ENCODE measurements at regions not wholly inside any gene's neighbourhood (a gene's known extent, or its start where the extent isn't known, plus 50 kb on each side); places are given as distances from the start of the nearest gene placed in this dataset.
"Not testable (repeated sequence)": the region's sequence is repeated elsewhere in the genome, so short reads cannot be mapped to it uniquely, and the experiment has no call there.

DNA sequence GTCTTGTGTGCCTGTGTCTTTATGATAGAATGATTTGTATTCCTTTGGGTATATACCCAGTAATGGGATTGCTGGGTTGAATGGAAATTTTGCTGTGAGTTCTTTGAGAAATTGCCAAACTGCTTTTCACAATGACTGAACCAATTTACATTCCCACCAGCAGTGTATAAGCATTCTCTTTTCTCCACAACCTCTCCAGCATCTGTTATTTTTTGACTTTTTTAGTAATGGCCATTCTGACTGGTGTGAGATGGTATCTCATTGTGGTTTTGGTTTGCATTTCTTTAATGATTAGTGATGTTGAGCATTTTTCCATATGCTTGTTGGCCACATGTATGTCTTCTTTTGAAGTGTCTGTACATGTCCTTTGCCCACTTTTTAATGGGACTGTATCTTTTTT is 238.3 kb upstream of the ZEB2 start:
- ATAC-seq; H3K9me3 Mint-ChIP-seq; H3K27me3 Mint-ChIP-seq; H3K4me3 Mint-ChIP-seq; H3K36me3 Mint-ChIP-seq (ENCODE audit: low read depth); DNase-seq; H3K4me1 Mint-ChIP-seq; H3K27ac Mint-ChIP-seq: not testable (repeated sequence)

DNA sequence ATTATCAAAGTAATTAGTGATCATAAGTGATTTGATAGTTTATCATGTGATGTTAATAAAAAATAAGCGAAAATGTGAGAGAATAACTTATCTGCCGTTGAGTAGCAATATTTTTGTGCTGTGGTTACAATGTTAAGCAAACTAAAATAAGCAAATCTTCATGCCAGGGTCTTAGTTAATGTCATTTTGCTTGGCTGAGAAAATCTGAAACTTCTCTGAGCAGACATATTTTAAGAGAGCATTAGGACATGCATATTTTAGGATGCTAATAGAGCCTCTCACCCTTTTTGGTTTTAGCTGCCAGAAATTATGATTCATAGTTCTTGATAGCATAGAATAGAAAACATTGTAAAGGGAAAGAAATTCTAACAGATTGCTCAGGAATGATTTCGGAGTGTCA is 233.5 kb upstream of the ZEB2 start:
- H3K27me3 Mint-ChIP-seq: peaks cover 4% of the 10 kb centered on the region

DNA sequence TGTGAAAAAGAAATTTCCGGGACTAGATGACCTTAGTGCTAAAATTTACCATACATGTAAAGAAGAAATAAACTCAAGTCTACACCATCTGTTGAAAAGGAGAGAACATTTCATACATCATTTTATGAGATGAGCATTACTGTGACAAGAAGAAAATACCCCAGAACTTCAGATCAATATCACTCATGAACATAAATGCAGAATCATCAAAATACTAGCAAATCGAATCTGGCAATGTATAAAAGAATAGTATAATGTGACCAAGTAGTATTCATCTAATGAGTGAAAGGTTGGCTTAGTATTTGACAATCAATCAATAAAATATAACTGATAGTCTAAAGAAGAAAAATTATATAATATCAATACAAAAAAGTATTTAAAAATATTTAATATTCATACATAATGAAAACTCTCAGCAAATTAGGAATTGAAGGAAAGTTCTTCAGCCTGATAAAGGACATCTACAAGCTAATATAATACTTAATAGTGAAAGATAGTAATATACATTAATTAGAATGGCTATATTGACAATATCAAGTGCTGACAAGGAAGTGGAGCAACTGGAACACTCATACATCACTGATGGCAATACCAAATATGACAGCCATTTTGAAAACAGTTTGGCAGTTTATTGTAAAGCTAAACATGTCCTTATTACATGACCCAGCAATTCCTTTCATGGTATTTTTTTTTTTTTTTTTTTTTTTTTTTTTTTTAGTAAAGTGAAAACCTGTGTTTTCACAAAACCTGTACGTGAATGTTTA is 231.4 kb upstream of the ZEB2 start:
- Mint-ChIP-seq H3K36me3 (ENCODE audit: low read depth) (peaks cover 5% of the 10 kb centered on the region), H3K9me3 (peaks cover 44% of the 10 kb centered on the region), H3K4me1 (no peaks in the 10 kb centered on the region), H3K27me3 (no peaks in the 10 kb centered on the region), H3K4me3 (no peak overlapping the region), H3K27ac (no peak overlapping the region)
- no peak for ATAC-seq
- DNase-seq: no peak

More for the DNA sequence above, 233.5 kb upstream of the ZEB2 start:
- Mint-ChIP-seq H3K4me3 (no peak overlapping the region), H3K9me3 (peaks cover 27% of the 10 kb centered on the region), H3K4me1 (no peaks in the 10 kb centered on the region), H3K27ac (no peak overlapping the region), H3K36me3 (ENCODE audit: low read depth) (peaks cover 3% of the 10 kb centered on the region)
- ATAC-seq (no peak), DNase-seq (no peak)

DNA sequence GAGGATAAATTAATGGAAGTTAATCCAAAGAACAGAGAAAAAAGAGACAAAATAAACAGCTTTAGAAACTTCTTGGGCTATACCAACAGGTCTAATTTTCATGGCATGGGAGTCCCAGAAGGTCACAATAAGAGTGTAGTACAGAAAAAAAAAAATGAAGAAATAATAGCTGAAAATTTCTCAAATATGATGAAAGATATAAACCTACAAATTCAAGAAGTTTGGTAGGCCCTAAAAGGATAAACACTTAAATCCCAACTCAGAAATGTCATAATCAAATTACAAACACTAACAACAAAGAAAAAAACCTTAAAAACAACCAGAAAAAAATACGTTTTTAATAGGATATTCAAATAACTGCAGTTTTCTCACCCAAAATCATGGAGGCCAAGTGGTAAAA is 229.3 kb upstream of the ZEB2 start:
- Mint-ChIP-seq H3K4me3 (no peak overlapping the region), H3K36me3 (ENCODE audit: low read depth) (peaks cover 5% of the 10 kb centered on the region), H3K4me1 (no peaks in the 10 kb centered on the region), H3K9me3 (peaks cover 49% of the 10 kb centered on the region), H3K27me3 (no peaks in the 10 kb centered on the region), H3K27ac (no peak overlapping the region)
- ATAC-seq (no peak), DNase-seq (no peak)

DNA sequence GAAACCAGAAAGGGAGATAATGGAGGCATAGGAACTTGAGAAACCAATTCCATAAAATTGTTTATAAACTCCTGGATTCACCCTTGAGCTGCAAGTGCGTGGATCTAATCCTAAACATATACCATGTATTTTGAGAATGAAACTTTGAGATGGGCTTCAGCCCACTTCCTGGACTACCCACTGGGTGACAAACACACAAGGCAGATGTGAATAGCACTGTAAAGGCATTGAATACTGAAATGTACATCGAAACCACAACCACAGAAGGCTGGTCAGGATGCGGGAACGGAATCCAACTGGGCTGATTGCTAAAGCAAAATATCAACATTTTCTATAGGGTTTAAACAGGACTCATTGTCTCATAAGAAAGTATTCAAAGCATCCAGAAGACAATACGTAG is 228.5 kb upstream of the ZEB2 start:
- Mint-ChIP-seq H3K4me1 (no peaks in the 10 kb centered on the region), H3K27ac (no peak overlapping the region), H3K36me3 (ENCODE audit: low read depth) (peaks cover 5% of the 10 kb centered on the region), H3K4me3 (no peak overlapping the region), H3K27me3 (no peaks in the 10 kb centered on the region), H3K9me3 (peaks cover 49% of the 10 kb centered on the region)
- no peak for DNase-seq
- no peak for ATAC-seq

DNA sequence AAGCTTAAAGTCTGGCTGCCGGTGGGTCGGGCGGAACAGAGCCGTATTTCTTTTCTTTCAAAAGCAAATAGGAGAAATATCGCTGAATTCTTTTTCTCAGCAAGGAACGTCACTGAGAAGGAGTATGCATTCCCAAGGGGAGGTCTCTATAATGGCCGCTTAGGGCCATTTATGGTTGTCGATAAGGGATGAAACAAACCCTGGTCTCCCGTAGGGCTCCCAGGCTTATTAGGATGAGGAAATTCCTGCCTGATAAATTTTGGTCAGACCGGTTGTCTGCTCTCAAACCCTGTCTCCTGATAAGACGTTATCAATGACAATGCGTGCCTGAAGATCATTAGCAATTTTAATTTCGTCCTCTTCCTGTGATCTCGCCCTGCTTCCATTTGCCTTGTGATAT is 227.7 kb upstream of the ZEB2 start:
- peaks cover 5% of the 10 kb centered on the region for H3K36me3 Mint-ChIP-seq (ENCODE audit: low read depth)
- ATAC-seq (no peak), DNase-seq (no peak)
- H3K27ac Mint-ChIP-seq: no peak overlapping the region
- no peaks in the 10 kb centered on the region for H3K27me3 Mint-ChIP-seq
- H3K4me1 Mint-ChIP-seq: no peaks in the 10 kb centered on the region
- no peak overlapping the region for H3K4me3 Mint-ChIP-seq
- H3K9me3 Mint-ChIP-seq: peaks cover 49% of the 10 kb centered on the region

DNA sequence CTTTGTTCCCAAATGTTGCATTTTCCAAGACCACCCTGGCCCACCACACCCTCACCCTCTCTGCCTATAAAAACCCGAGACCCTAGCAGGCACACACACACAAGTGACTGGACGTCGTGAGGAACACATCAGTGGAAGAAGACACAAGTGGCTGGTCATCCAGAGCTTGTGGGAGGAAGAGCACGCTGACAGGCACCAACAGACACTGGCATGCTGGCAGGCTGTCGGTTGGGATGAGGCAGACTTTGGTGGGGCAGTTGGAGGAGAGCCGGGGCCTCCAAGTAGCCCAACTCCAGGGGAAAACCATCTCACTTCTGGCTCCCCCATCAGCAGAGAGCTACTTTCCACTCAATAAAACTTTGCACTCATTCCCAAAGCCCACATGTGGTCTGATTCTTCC is 225.5 kb upstream of the ZEB2 start:
- no peak for ATAC-seq
- no peak for DNase-seq
- Mint-ChIP-seq H3K36me3 (ENCODE audit: low read depth) (peaks cover 5% of the 10 kb centered on the region), H3K27me3 (no peaks in the 10 kb centered on the region), H3K9me3 (peaks cover 32% of the 10 kb centered on the region), H3K4me1 (no peaks in the 10 kb centered on the region), H3K27ac (no peak overlapping the region), H3K4me3 (no peak overlapping the region)

DNA sequence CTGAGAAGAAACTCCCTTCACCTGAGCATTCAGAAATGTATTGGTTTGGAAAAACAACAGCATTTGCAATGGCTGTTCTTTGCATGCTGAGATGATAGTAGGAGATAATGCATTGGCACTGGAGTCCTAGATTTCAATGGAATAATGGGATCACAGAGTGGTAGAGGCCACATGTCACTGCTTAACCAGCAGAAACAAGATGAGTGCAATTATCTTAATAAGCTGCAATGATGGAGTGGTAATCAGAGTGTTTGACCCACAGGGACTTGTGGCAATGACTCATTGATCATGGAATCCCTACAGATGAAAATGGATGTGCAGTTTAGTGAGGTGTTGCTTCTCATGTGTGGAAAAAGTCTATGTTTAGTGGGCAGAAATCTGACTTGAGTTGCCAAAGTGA is 218.8 kb upstream of the ZEB2 start:
- Mint-ChIP-seq H3K36me3 (ENCODE audit: low read depth) (no peaks in the 10 kb centered on the region), H3K4me1 (no peaks in the 10 kb centered on the region), H3K27me3 (peaks cover 2% of the 10 kb centered on the region), H3K4me3 (no peak overlapping the region), H3K27ac (no peak overlapping the region), H3K9me3 (peaks cover 14% of the 10 kb centered on the region)
- DNase-seq (no peak), ATAC-seq (no peak)

DNA sequence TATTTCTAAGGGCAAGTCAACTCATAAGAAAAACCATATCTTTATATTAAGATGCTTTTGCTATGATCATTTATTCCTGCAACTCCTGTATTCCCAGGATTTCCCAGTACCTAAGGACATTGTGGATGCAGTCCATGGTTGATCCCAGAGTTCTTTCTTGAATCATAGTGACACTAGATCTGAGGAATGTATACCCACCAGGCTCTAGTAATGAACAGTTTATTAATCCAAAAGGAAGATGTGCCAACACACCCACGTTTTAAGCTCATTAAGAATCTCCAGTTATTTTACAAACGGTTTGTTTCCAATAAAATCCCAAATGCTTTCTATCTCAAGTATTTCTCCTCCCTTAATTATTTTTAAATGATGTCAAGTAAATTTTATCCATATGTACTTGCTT is 210.8 kb upstream of the ZEB2 start:
- Mint-ChIP-seq H3K36me3 (ENCODE audit: low read depth) (no peaks in the 10 kb centered on the region), H3K27me3 (peaks cover 2% of the 10 kb centered on the region), H3K9me3 (peaks cover 10% of the 10 kb centered on the region), H3K4me3 (no peak overlapping the region), H3K4me1 (no peaks in the 10 kb centered on the region), H3K27ac (no peak overlapping the region)
- ATAC-seq (no peak), DNase-seq (no peak)

DNA sequence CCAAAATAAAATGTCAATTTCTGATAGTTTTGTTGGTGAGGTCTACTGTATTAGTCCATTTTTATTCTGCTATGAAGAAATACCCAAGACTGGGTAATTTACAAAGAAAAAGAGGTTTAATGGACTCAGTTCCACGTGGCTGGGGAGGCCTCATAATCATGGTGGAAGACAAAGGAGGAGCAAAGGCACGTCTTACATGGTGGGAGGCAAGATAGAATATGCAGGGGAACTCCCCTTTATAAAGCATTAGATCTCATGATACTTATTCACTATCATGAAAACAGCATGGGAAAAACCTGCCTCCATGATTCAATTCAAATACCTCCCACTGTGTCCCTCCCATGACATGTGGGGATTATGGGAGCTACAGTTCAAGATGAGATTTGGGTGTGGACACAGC is 204.5 kb upstream of the ZEB2 start:
- not testable (repeated sequence) for H3K9me3 Mint-ChIP-seq; H3K4me1 Mint-ChIP-seq; H3K27ac Mint-ChIP-seq; H3K36me3 Mint-ChIP-seq (ENCODE audit: low read depth); DNase-seq; H3K4me3 Mint-ChIP-seq; ATAC-seq; H3K27me3 Mint-ChIP-seq

DNA sequence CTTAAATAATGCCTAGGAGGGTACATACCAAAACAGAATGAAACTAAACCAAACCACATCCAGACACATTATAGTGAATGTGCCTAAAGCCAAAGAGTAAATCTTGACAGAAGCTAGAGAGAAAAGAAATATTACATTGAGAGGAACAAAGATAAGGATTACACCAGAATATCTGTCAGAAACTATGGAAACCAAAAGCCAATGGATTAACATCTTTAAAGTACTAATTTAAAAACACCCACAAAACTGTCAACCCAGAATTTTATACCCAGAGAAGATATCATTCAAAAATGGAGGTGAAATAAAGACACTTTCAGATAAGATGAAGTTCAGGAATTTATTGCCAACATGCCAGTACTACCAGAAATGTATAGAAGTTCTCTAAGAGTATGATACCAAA is 198.5 kb upstream of the ZEB2 start:
- Mint-ChIP-seq H3K27ac (no peak overlapping the region), H3K9me3 (peaks cover 19% of the 10 kb centered on the region), H3K36me3 (ENCODE audit: low read depth) (peaks cover 2% of the 10 kb centered on the region), H3K4me1 (no peaks in the 10 kb centered on the region), H3K27me3 (peaks cover 3% of the 10 kb centered on the region), H3K4me3 (no peak overlapping the region)
- no peak for DNase-seq
- ATAC-seq: no peak

DNA sequence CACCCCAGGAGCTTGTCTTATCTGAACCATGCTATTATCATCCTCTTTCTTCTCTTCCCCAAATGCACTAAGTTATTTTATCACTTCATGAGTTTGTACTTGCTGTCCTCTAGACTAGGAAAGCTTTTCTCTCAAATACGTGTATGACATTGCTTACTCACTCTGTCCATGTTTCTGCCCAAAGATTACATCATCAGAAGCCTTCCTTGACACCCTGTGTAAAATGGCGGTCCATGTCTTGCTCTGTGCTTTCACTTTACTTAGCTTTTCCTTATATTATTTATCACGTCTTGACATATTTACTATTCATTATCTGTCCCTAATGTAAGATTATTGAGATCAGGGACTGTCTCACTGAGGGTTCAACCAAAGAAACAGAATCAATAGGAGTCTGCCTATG is 196.1 kb upstream of the ZEB2 start:
- H3K36me3 Mint-ChIP-seq (ENCODE audit: low read depth): peaks cover 2% of the 10 kb centered on the region
- H3K9me3 Mint-ChIP-seq: peaks cover 19% of the 10 kb centered on the region
- no peak overlapping the region for H3K27ac Mint-ChIP-seq

DNA sequence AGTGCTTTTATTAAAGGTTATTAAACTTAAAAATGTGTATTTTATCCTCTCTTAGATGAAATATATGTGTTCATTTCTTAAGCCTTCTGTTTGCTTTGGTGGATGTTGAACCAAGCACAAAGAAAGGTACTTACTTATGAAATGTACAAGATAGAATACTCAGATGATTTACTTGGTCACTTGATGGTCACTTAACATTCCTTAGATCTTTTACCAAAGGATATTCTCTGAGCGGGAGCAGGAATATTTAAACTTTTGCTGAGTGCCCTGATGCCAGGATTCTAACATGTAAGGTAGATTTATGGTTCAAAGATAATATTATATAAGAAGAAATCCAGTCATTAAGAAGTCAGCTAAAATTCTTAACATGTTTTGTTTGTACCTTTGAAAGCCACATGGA is 193.5 kb upstream of the ZEB2 start:
- Mint-ChIP-seq H3K27ac (no peak overlapping the region), H3K4me3 (no peak overlapping the region), H3K4me1 (no peaks in the 10 kb centered on the region), H3K36me3 (ENCODE audit: low read depth) (peaks cover 2% of the 10 kb centered on the region), H3K27me3 (peaks cover 3% of the 10 kb centered on the region), H3K9me3 (peaks cover 16% of the 10 kb centered on the region)
- ATAC-seq (no peak), DNase-seq (no peak)

More for the DNA sequence above, 196.1 kb upstream of the ZEB2 start:
- H3K4me1 Mint-ChIP-seq: no peaks in the 10 kb centered on the region
- H3K4me3 Mint-ChIP-seq: no peak overlapping the region
- H3K27me3 Mint-ChIP-seq: peaks cover 3% of the 10 kb centered on the region
- ATAC-seq (no peak), DNase-seq (no peak)

DNA sequence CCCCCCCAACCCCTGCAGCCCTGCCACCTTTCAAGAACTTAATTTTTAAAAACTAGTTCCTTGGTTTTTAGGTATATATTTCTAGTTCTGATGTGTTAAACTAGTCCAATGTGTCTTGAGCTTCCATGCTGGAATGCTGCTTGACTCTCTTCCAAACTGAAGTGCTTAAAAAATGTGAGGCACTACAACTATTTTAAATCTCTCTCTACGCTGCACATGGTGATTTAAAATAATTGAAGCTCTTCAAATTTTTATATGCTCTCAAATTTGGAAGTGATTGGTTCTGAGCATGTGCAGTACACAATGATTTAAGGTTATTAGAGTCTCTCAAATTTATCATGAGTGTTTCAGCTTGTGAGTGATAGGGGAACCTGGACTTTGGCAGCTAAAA is 192.6 kb upstream of the ZEB2 start:
- Mint-ChIP-seq H3K4me1 (no peaks in the 10 kb centered on the region), H3K9me3 (peaks cover 7% of the 10 kb centered on the region), H3K27me3 (peaks cover 3% of the 10 kb centered on the region), H3K36me3 (ENCODE audit: low read depth) (no peaks in the 10 kb centered on the region), H3K4me3 (no peak overlapping the region), H3K27ac (no peak overlapping the region)
- DNase-seq: no peak
- no peak for ATAC-seq

DNA sequence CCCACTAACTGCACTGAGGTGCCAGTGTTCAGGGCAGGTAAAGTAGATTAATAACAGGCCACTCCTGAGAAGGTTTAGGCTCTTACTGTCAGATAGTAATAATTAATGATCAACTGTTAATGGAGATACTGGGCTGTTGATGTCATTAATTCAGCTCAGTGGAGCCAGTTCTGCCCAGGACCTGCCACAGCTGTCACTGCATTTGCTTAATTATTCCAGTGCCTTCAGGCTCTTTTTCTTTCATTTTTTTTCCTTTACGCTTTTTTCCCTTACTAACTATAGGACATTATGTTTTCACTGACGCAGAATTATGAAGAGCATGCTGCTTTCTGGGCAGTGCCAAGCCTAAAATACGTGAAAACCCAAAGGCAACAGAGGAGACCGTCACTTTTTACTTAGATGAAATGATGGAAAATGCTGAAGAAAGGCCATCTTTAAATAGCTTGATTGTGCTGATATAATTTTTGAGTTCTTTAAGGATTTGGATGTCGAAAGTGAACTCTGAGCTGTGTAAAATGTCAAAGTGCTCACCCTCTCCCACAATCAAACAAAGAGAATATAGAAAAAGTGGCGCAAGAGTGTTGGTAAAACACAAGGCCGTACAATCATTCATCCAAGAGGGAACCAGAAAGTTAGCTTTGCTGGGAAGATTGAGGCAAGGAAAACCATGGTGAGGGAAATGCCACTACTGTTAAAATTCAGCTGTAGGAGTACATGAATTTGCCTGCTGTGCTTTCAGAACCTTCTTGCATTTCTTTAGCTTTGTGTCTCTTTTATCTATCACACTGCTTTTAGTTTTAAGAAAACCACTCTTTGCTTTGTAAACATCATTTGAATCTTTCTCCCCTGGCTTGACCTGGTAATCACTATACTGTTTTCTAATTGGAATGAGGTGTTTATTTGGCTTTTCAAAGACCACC is 192.0 kb upstream of the ZEB2 start:
- H3K27me3 Mint-ChIP-seq: peaks cover 6% of the 10 kb centered on the region
- H3K4me1 Mint-ChIP-seq: no peaks in the 10 kb centered on the region
- no peak overlapping the region for H3K27ac Mint-ChIP-seq
- H3K9me3 Mint-ChIP-seq: peaks cover 3% of the 10 kb centered on the region
- no peaks in the 10 kb centered on the region for H3K36me3 Mint-ChIP-seq (ENCODE audit: low read depth)
- no peak overlapping the region for H3K4me3 Mint-ChIP-seq
- ATAC-seq (no peak), DNase-seq (no peak)
